HCT116 (cell line): ENCODE measurements at regions not wholly inside any gene's neighbourhood (a gene's known extent, or its start where the extent isn't known, plus 50 kb on each side); places are given as distances from the start of the nearest gene placed in this dataset.

Experiments used
- ATAC-seq: fragments of 200-7000 bp; cut with Tn5 transposase; 2 replicates; pipeline ENCODE4 v1.9.1; 2020; ENCODE audit warnings: mild to moderate bottlenecking, moderate library complexity
- BruUV-seq: library from RNA; stranded (reverse); fragments of 400-500 nt; replicated peaks from 2 replicates; lab custom pipeline; 2021; lab: Mats Ljungman, UMichigan
- CTCF ChIA-PET: fragments of 300-600 bp; sonication (Branson Sonifier 250); formaldehyde crosslinking; loops from one replicate; lab custom pipeline; 2021; ENCODE audit warnings: antibody characterized with exemption; lab: Charles Lee
- POLR2A ChIA-PET: fragments of 300-600, 350-600 bp; sonication (Branson Sonifier 250); formaldehyde crosslinking; loops from one replicate; lab custom pipeline; 2021; ENCODE audit warnings: antibody characterized with exemption; lab: Charles Lee
- RAD21 ChIA-PET, 2 experiments: fragments of 300-600 bp; sonication (Branson Sonifier 250); formaldehyde crosslinking; loops; one replicate each; lab custom pipeline; 2023; ENCODE audit warnings: low total read pairs in 2 of 2; ENCODE audit not compliant: uncharacterized antibody in 2 of 2, unreplicated experiment in 2 of 2, low non-redundant PET in 1 of 2; lab: Charles Lee
- DNase-seq: peaks from one replicate; pipeline ENCODE4 v3.0.0-alpha.2; 2010; ENCODE audit warnings: low read depth, low spot score
- H2AFZ ChIP-seq: fragments of 200-600 bp; shearing (Covaris generic), sonication (generic); 2 replicates; pipeline ENCODE4 v1.6.1; 2017; ENCODE audit warnings: low read depth, mixed run types, mixed read lengths, antibody characterized with exemption, low read length; ENCODE audit not compliant: poor library complexity, severe bottlenecking
- H3K27ac ChIP-seq: 2 replicates; pipeline ENCODE4 v1.5.1; 2012; ENCODE audit warnings: low read depth, low read length
- H3K27me3 ChIP-seq: fragments of 200-600 bp; sonication (generic); 2 replicates; pipeline ENCODE4 v1.6.1; 2016; ENCODE audit warnings: mixed run types, low read length, mixed read lengths; ENCODE audit not compliant: insufficient read depth
- H3K36me3 ChIP-seq, 2 experiments: fragments of 200-500 bp in 1 of 2; fragments of 200-600 bp in 1 of 2; sonication (Bioruptor generic) in 1 of 2; sonication (generic) in 1 of 2; 2 replicates each; pipeline versions ENCODE4 v1.5.1 to v1.6.1; 2014 to 2016; ENCODE audit warnings: low read length in 2 of 2, inconsistent platforms in 1 of 2, mixed read lengths in 1 of 2, mixed run types in 1 of 2; ENCODE audit not compliant: insufficient read depth in 2 of 2, control insufficient read depth in 1 of 2
- H3K4me1 ChIP-seq, 2 experiments: fragments of 200-600 bp in 1 of 2; sonication (generic) in 1 of 2; 2 replicates each; pipeline versions ENCODE4 v1.5.1 to v1.6.1; 2012 to 2017; ENCODE audit warnings: low read length in 2 of 2, inconsistent platforms in 1 of 2, mild to moderate bottlenecking in 1 of 2, mixed read lengths in 1 of 2, mixed run types in 1 of 2, moderate library complexity in 1 of 2; ENCODE audit not compliant: insufficient read depth in 2 of 2, control insufficient read depth in 1 of 2
- H3K4me2 ChIP-seq: fragments of 200-600 bp; sonication (generic); 2 replicates; pipeline ENCODE4 v1.6.1; 2017; ENCODE audit warnings: mixed run types, low read length, mixed read lengths
- H3K4me3 ChIP-seq, 2 experiments: fragments of 200-600 bp in 1 of 2; sonication (generic) in 1 of 2; replicated peaks in 1 of 2; 2 replicates each; pipeline ENCODE4 v1.5.1; 2011 to 2016; ENCODE audit warnings: low read length in 2 of 2, control low read depth in 1 of 2, low read depth in 1 of 2, mild to moderate bottlenecking in 1 of 2, mixed read lengths in 1 of 2, mixed run types in 1 of 2
- H3K79me2 ChIP-seq: fragments of 200-600 bp; sonication (generic); 2 replicates; pipeline ENCODE4 v1.6.1; 2017; ENCODE audit warnings: mild to moderate bottlenecking, mixed run types, low read length, moderate library complexity, mixed read lengths; ENCODE audit not compliant: insufficient read depth
- H3K9ac ChIP-seq: fragments of 200-600 bp; sonication (generic); 2 replicates; pipeline ENCODE4 v1.6.1; 2016; ENCODE audit warnings: low read length, mixed read lengths
- H3K9me2 ChIP-seq: fragments of 200-600 bp; sonication (generic), shearing (Covaris generic); 2 replicates; pipeline ENCODE4 v1.6.1; 2017; ENCODE audit warnings: mixed run types, mild to moderate bottlenecking, moderate library complexity; ENCODE audit not compliant: insufficient read depth
- H3K9me3 ChIP-seq, 2 experiments: fragments of 200-500 bp in 1 of 2; fragments of 200-600 bp in 1 of 2; sonication (Bioruptor generic) in 1 of 2; sonication (generic) in 1 of 2; 2 replicates each; pipeline ENCODE4 v1.6.1; 2014 to 2017; ENCODE audit warnings: low read length in 2 of 2, mixed read lengths in 2 of 2, inconsistent platforms in 1 of 2, low read depth in 1 of 2, mild to moderate bottlenecking in 1 of 2, mixed run types in 1 of 2, moderate library complexity in 1 of 2; ENCODE audit not compliant: control insufficient read depth in 1 of 2, insufficient read depth in 1 of 2
- H4K20me1 ChIP-seq: fragments of 200-600 bp; sonication (generic), shearing (Covaris generic); 2 replicates; pipeline ENCODE4 v1.6.1; 2017; ENCODE audit warnings: mixed run types, mild to moderate bottlenecking, moderate library complexity; ENCODE audit not compliant: insufficient read depth
- CBX3 ChIP-seq: IDR thresholded peaks from 2 replicates; pipeline ENCODE4 v1.6.1; 2012; ENCODE audit warnings: low read depth
- CEBPB ChIP-seq: IDR thresholded peaks from 2 replicates; pipeline ENCODE4 v1.6.1; 2012; ENCODE audit warnings: low read depth
- ELF1 ChIP-seq: IDR thresholded peaks from 2 replicates; pipeline ENCODE4 v1.6.1; 2012; ENCODE audit warnings: low read depth, borderline replicate concordance
- POLR2AphosphoS5 ChIP-seq: IDR thresholded peaks from 2 replicates; pipeline ENCODE4 v1.6.1; 2011; ENCODE audit warnings: mild to moderate bottlenecking, low read depth, low read length, moderate library complexity
- RAD21 ChIP-seq: IDR thresholded peaks from 2 replicates; pipeline ENCODE4 v1.6.1; 2012; ENCODE audit warnings: low read depth, mild to moderate bottlenecking
- ZNF274 ChIP-seq: fragments of 200-500 bp; sonication (Bioruptor generic); IDR thresholded peaks from 2 replicates; pipeline ENCODE4 v1.6.1; 2014; ENCODE audit warnings: mild to moderate bottlenecking, low read depth, low read length, inconsistent platforms
- intact Hi-C: fragments of 100-400 bp; cut with micrococcal nuclease; formaldehyde crosslinking; loops from 2 replicates; pipeline ENCODE4 v1.10.0; 2022
- TF ChIP-seq, protein P1 (sequence below): IDR thresholded peaks from 2 replicates; pipeline ENCODE4 v1.6.1; 2012; ENCODE audit warnings: low read depth
- TF ChIP-seq, protein P2 (sequence below): IDR thresholded peaks from 2 replicates; pipeline ENCODE4 v1.6.1; 2011; ENCODE audit warnings: mild to moderate bottlenecking, low read length, moderate library complexity; ENCODE audit not compliant: insufficient replicate concordance; ENCODE audit errors: extremely low read depth

DNA sequence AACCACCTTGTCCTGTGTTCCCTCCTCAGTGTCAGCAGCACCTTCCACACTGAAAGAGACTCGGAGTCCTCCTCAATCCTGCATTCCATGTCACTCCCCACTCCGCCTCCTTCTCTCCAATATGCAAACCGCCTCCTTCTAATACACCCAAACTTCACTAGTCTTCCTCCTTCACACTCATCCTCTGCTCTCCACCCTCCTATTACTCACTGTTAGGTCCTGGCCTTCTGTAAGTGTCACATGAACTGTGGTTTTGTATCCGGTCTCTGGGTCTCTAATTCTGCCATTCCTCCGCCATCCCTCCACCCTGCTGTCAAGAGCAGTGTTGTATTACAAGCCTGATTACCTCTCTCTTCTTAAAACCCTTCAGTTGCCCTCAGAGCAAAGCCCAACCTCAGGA, 200.5 kb upstream of the CDYL start:
- no TSS peak for BruUV-seq
- no peak for TF ChIP-seq RAD21
- no peak for TF ChIP-seq CBX3
- TF ChIP-seq CEBPB: no peak
- TF ChIP-seq ZNF274: no peak
- TF ChIP-seq, protein P1, sequence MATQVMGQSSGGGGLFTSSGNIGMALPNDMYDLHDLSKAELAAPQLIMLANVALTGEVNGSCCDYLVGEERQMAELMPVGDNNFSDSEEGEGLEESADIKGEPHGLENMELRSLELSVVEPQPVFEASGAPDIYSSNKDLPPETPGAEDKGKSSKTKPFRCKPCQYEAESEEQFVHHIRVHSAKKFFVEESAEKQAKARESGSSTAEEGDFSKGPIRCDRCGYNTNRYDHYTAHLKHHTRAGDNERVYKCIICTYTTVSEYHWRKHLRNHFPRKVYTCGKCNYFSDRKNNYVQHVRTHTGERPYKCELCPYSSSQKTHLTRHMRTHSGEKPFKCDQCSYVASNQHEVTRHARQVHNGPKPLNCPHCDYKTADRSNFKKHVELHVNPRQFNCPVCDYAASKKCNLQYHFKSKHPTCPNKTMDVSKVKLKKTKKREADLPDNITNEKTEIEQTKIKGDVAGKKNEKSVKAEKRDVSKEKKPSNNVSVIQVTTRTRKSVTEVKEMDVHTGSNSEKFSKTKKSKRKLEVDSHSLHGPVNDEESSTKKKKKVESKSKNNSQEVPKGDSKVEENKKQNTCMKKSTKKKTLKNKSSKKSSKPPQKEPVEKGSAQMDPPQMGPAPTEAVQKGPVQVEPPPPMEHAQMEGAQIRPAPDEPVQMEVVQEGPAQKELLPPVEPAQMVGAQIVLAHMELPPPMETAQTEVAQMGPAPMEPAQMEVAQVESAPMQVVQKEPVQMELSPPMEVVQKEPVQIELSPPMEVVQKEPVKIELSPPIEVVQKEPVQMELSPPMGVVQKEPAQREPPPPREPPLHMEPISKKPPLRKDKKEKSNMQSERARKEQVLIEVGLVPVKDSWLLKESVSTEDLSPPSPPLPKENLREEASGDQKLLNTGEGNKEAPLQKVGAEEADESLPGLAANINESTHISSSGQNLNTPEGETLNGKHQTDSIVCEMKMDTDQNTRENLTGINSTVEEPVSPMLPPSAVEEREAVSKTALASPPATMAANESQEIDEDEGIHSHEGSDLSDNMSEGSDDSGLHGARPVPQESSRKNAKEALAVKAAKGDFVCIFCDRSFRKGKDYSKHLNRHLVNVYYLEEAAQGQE: no peak
- no peak for TF ChIP-seq ELF1
- TF ChIP-seq, protein P2, sequence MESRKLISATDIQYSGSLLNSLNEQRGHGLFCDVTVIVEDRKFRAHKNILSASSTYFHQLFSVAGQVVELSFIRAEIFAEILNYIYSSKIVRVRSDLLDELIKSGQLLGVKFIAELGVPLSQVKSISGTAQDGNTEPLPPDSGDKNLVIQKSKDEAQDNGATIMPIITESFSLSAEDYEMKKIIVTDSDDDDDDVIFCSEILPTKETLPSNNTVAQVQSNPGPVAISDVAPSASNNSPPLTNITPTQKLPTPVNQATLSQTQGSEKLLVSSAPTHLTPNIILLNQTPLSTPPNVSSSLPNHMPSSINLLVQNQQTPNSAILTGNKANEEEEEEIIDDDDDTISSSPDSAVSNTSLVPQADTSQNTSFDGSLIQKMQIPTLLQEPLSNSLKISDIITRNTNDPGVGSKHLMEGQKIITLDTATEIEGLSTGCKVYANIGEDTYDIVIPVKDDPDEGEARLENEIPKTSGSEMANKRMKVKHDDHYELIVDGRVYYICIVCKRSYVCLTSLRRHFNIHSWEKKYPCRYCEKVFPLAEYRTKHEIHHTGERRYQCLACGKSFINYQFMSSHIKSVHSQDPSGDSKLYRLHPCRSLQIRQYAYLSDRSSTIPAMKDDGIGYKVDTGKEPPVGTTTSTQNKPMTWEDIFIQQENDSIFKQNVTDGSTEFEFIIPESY: no peak
- TF ChIP-seq POLR2AphosphoS5: no peak
- no peaks in the 10 kb centered on the region for H3K27me3 ChIP-seq
- H3K79me2 ChIP-seq: no peaks in the 10 kb centered on the region
- intact Hi-C loops: no loop called here
- H3K9ac ChIP-seq: no peak overlapping the region
- ChIA-PET POLR2A (no interaction called here), CTCF (no interaction called here), RAD21 (no interaction called here)
- no peak overlapping the region for H2AFZ ChIP-seq
- no peak for DNase-seq
- ATAC-seq: no peak
- no peaks in the 10 kb centered on the region for H3K4me1 ChIP-seq
- H4K20me1 ChIP-seq: no peaks in the 10 kb centered on the region
- H3K4me3 ChIP-seq: no peak overlapping the region
- H3K4me2 ChIP-seq: no peak overlapping the region
- no peaks in the 10 kb centered on the region for H3K9me2 ChIP-seq
- H3K36me3 ChIP-seq: no peaks in the 10 kb centered on the region
- H3K9me3 ChIP-seq: 0 out of 4 replicates have a peak, but pooled peaks cover 0 to 6% of the 10 kb centered on the region in 2 experiments
- no peak overlapping the region for H3K27ac ChIP-seq
